DMS 273 treated with DMSO at 0.1 percent for 48 hours (cell line): ENCODE measurements at regions not wholly inside any gene's neighbourhood (a gene's known extent, or its start where the extent isn't known, plus 50 kb on each side); places are given as distances from the start of the nearest gene placed in this dataset.

Experiments
- DNase-seq: peaks from one replicate; lab custom pipeline; 2025; lab: John Stamatoyannopoulos, UW

- DNase-seq, result no peak
Measured at GRCh38 chr5:12343558-12343957, 439.3 kb upstream of the CTNND2 start.

- no peak for DNase-seq
Measured at GRCh38 chr5:12335938-12336337, 431.7 kb upstream of the CTNND2 start.

GRCh38 chr5:12332480-12332879 lies 428.2 kb upstream of the CTNND2 start:
- DNase-seq, result no peak

- no peak for DNase-seq
Measured at GRCh38 chr5:12330993-12331588, 426.8 kb upstream of the CTNND2 start.

- no peak for DNase-seq
Measured at GRCh38 chr5:12330381-12330780, 426.1 kb upstream of the CTNND2 start.

GRCh38 chr5:12323637-12324229 lies 419.5 kb upstream of the CTNND2 start:
- no peak for DNase-seq

- DNase-seq, result no peak
Measured at GRCh38 chr5:12322042-12322441, 417.8 kb upstream of the CTNND2 start.

- no peak for DNase-seq
Measured at GRCh38 chr5:12320331-12320730, 416.1 kb upstream of the CTNND2 start.

GRCh38 chr5:12316812-12317211 lies 412.6 kb upstream of the CTNND2 start:
- no peak for DNase-seq

- no peak for DNase-seq
Measured at GRCh38 chr5:12315461-12315860, 411.2 kb upstream of the CTNND2 start.

- DNase-seq, result no peak
Measured at GRCh38 chr5:12313602-12314001, 409.4 kb upstream of the CTNND2 start.

- no peak for DNase-seq
Measured at GRCh38 chr5:12312343-12312742, 408.1 kb upstream of the CTNND2 start.

- no peak for DNase-seq
Measured at GRCh38 chr5:12294151-12294550, 389.9 kb upstream of the CTNND2 start.

- DNase-seq, result no peak
Measured at GRCh38 chr5:12292610-12293204, 388.5 kb upstream of the CTNND2 start.

GRCh38 chr5:12284604-12285003 lies 380.4 kb upstream of the CTNND2 start:
- no peak for DNase-seq

- DNase-seq, result no peak
Measured at GRCh38 chr5:12277504-12278192, 373.4 kb upstream of the CTNND2 start.

GRCh38 chr5:12274236-12274635 lies 370.0 kb upstream of the CTNND2 start:
- no peak for DNase-seq

GRCh38 chr5:12272389-12272788 lies 368.1 kb upstream of the CTNND2 start:
- DNase-seq, result no peak

GRCh38 chr5:12270914-12271313 lies 366.7 kb upstream of the CTNND2 start:
- DNase-seq, result no peak

GRCh38 chr5:12269164-12269563 lies 364.9 kb upstream of the CTNND2 start:
- DNase-seq, result no peak

GRCh38 chr5:12258549-12258948 lies 354.3 kb upstream of the CTNND2 start:
- DNase-seq, result no peak

- no peak for DNase-seq
Measured at GRCh38 chr5:12250454-12250853, 346.2 kb upstream of the CTNND2 start.

- DNase-seq, result no peak
Measured at GRCh38 chr5:12248831-12249230, 344.6 kb upstream of the CTNND2 start.
